CD4-positive, alpha-beta T cell treated with Interleukin-15 for 1 hour (primary cell): ENCODE measurements at regions not wholly inside any gene's neighbourhood (a gene's known extent, or its start where the extent isn't known, plus 50 kb on each side); places are given as distances from the start of the nearest gene placed in this dataset.

Experiments
- DNase-seq: peaks from one replicate; pipeline ENCODE4 v3.0.0-alpha.2; 2020

- no peak for DNase-seq
These were observed 313.0 kb upstream of the SLC7A11 start for GRCh38 chr4:138555108-138555507.

DNA sequence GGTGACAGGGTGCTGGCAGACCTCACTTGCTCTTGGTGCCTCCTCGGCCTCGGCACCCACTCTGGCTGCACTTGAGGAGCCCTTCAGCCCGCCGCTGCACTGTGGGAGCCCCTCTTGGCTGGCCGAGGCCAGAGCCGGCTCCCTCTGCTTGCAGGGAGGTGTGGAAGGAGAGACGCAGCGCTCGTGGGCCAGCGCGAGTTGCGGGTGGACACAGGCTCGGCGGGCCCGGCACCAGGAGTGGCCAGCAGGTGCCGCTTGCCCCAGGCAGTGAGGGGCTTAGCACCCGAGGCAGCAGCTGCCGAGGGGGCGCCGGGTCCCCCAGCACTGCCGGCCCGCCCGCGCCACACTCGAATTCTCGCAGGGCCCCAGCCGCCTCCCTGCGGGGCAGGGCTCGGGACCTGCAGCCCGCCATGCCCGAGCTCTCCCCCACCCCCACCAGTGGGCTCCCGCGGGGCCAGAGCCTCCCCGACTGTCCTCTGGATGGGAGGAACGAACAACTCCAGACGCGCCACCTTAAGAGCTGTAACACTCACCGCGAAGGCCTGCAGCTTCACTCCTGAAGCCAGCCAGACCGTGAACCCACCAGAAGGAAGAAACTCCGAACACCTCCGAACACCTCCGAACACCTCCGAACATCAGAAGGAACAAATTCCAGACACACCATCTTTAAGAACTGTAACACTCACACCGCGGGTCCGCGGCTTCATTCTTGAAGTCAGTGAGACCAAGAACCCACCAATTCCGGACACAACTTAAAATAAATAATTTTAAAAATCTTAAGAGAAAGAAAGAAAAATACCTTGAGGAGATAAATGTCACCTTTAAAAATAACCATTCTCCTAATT lies 311.1 kb upstream of the SLC7A11 start:
- DNase-seq: no peak

GRCh38 chr4:138542191-138542776 lies 300.1 kb upstream of the SLC7A11 start:
- no peak for DNase-seq

DNA sequence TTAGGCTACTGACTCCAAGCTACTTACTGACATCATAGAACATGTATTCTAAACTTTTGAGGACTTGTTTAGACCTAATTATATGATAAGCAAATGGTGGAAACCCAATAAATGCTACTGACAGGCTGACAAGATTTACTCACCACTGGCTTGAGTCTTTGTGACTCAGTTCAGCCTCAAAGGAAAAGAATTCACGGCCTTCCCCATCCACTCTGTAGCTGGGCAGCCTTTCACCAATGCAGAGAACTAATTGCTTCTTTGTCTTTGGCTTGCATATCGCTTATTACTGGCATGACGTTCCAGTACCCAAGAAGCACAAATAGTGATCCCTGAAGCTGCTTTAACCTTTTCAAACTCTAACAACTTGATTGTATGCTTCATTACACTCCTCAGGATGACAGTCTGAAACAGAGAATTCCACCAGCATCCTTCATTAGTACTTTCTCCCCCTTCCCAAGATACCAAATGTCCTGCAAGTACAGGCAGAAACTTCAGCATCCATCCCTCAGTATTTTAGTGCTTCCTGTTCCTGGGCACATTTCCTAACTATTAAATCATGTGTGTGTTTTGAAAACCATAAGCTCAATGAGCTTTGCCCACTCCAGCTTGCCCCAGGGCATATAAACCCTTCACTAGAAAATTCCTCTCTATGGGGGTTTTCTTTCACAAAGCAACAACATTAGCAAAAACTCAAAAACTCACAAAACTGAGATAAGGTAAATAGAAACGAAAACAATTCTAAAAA lies 298.1 kb upstream of the SLC7A11 start:
- no peak for DNase-seq

GRCh38 chr4:138538743-138539142 lies 296.6 kb upstream of the SLC7A11 start:
- no peak for DNase-seq

DNA sequence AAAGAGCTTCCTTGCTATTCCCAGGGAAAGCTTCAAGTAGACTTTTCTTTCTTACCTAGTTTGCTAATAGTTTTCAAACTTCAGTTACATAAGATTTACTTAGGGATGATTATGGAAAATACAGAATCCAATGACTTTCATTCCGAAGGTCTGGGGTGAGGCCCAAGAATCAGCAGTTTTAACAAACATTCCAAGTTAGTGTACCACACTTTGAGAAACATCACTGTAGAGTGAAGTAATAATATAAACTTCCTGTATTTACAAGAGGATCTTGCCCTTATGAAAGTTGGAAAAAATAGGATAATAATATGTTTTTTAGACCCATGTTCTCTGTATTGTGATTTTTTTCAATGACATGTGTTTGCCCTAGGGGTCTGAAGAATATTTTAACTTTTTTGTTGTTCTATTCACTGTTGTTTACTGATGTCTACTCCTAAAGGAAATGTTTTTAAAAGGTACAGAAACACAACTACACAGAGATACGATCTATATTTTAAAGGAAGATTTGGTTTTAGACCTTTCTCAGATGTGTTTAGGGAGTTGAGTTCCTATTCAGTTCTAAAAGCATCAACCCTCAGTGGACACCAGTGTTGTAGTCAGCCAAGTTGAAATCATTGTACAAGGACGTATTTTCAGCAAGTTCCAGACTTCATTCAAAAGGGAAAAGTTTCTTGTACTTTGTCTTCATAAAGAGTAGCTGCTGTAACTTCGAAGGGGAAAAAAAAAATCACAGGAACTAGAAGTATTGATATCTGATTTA lies 295.8 kb upstream of the SLC7A11 start:
- DNase-seq: no peak

DNA sequence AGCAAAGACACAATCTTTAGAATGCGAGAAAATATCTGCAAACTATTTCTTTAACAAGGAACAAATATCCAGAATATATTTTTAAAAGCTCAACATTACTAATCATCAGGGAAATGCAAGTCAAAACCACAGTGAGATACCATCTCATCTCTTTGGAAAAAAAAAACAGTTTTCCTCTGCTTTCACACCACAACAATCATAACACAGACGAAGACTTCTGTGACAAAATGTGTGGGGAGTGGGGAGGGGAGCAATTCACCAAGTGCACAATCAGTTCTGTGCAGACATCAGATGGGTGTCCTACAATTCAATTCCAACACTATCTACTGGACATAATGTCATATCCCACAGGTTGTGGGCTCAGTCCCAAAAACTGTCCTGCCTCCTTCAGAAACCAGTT lies 293.2 kb upstream of the SLC7A11 start:
- no peak for DNase-seq

DNA sequence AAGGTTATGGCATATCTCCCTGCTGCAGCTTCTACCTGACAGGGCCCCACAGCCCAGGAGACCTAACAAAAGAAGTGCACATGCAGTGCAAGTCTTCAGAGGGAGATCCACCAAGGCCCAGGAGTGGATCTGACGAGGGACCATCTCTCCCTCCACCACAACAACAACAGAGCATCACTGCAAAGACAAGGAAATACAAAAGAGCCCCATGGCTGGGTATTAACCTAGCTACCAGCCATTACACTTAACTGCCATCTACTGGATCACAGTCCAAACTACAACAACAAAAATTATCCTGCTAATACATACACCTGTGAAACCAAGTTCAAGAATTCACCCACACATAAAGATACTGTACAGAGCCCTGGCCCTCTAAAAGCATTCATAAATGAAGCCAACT lies 280.2 kb upstream of the SLC7A11 start:
- DNase-seq: no peak

DNA sequence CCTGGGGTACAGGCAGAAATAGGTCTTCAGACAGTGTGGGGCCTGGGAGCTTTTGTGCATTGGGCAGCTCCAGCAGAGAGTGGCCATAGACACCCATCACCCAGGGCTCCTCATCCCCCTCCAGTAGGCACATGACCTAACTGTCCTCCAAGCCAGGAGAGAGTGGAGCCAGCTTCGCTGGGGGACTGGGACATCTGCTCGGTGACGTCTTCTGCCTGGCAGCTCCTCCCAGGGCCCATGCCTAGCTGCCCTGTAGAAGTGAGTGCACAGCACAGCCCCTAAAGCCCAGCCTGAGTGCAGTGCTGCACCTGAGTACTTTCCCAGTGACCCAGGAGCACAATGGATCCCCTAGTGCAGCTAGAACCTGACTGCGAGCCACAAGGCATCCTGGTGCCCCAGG lies 279.7 kb upstream of the SLC7A11 start:
- no peak for DNase-seq

GRCh38 chr4:138519436-138519835 lies 277.3 kb upstream of the SLC7A11 start:
- DNase-seq: no peak

DNA sequence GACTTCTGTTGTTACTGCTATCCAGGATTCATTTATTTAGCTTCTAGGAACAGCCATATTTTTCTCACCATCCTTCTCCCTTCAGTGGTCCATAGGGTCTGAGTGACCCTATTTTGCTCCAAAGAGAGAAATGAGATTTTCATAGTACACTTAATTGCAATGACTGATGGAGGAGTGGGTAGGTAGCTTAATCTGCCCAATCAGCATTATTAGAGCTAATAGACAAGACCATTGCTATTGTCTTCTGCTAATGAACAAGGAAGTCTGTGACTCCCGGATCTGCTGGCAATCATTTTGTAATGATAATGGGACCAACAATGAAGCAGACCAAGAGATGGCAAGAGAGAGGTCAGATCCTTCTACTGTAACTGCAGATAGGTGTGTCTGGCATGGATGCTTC lies 271.4 kb upstream of the SLC7A11 start:
- no peak for DNase-seq

GRCh38 chr4:138512756-138513155 lies 270.6 kb upstream of the SLC7A11 start:
- no peak for DNase-seq

GRCh38 chr4:138510053-138510452 lies 267.9 kb upstream of the SLC7A11 start:
- DNase-seq: no peak

- no peak for DNase-seq
These were observed 267.2 kb upstream of the SLC7A11 start for GRCh38 chr4:138509346-138509745.

DNA sequence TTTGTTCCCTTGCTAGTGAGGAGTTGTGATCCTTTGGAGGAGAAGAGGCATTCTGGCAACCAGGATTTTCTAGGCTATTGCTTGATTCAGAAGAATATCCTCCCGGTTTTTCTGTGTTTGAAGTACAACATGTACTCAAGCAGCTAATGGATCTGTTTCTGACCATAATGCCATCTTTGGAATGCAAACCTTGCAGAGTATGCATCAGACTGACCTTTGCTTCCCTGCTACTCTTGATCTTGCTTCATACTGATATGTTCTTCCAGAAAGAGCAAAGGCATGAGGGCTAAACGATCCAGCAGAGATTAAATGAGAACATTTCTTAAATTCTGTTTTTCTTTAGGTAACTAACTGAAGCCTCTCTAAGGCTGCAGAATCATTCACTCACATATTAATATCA lies 265.4 kb upstream of the SLC7A11 start:
- no peak for DNase-seq

- DNase-seq: no peak
These were observed 259.5 kb upstream of the SLC7A11 start for GRCh38 chr4:138501614-138502013.

- no peak for DNase-seq
These were observed 258.7 kb upstream of the SLC7A11 start for GRCh38 chr4:138500869-138501268.

DNA sequence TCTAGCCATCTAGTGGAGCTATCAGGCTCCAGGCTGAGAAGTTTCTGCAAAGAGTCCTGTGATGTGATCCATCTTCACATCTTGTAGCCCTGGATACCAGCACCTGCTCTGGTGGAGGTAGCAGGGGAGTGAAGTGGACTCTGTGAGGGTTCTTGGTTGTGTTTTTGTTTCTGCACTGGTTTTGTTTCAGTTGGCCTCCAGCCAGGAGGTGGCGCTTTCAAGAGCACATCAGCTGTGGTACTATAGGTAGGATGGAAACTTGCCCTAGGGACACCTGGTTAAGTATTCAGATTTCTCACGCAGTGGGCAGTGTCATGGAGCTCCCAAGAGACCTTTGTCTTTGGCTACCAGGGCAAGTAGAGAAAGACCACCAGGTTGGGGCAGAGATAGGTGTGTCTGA lies 257.5 kb upstream of the SLC7A11 start:
- no peak for DNase-seq

GRCh38 chr4:138494931-138495330 lies 252.8 kb upstream of the SLC7A11 start:
- no peak for DNase-seq

GRCh38 chr4:138494116-138494515 lies 252.0 kb upstream of the SLC7A11 start:
- DNase-seq: no peak

- DNase-seq: no peak
These were observed 250.0 kb upstream of the SLC7A11 start for GRCh38 chr4:138492176-138492575.

GRCh38 chr4:138488533-138488932 lies 246.4 kb upstream of the SLC7A11 start:
- DNase-seq: no peak

- DNase-seq: no peak
These were observed 245.5 kb upstream of the SLC7A11 start for GRCh38 chr4:138487670-138488069.
